Sigmoid colon (tissue), 6 donors: ENCODE measurements at regions not wholly inside any gene's neighbourhood (a gene's known extent, or its start where the extent isn't known, plus 50 kb on each side); places are given as distances from the start of the nearest gene placed in this dataset.

Experiments
- DNase-seq: peaks from one replicate; pipeline ENCODE4 v3.0.0-alpha.2; 2019
- H3K27ac ChIP-seq, 4 donors: fragments of 200-600 bp; sonication (generic); one replicate each; pipeline ENCODE4 v1.5.1; 2016 to 2019; ENCODE audit warnings: mild to moderate bottlenecking in 1 of 4
- H3K27me3 ChIP-seq, 3 donors: fragments of 200-600 bp; sonication (generic); one replicate each; pipeline ENCODE4 v1.5.1; 2019; ENCODE audit warnings: mild to moderate bottlenecking in 1 of 3
- H3K36me3 ChIP-seq, 4 donors: fragments of 200-600 bp; sonication (generic); one replicate each; pipeline ENCODE4 v1.5.1; 2016 to 2019
- H3K4me1 ChIP-seq, 4 donors: fragments of 200-600 bp; sonication (generic); one replicate each; pipeline ENCODE4 v1.5.1; 2017 to 2019
- H3K4me3 ChIP-seq, 4 donors: fragments of 200-600 bp; sonication (generic); one replicate each; pipeline ENCODE4 v1.5.1; 2017 to 2019; ENCODE audit warnings: mild to moderate bottlenecking in 2 of 4, moderate library complexity in 1 of 4
- H3K9me3 ChIP-seq, 4 donors: fragments of 200-600 bp in 3 of 4; sonication (generic) in 3 of 4; one replicate each; pipeline versions ENCODE4 v1.5.1 to v1.6.1; 2013 to 2019
- CTCF ChIP-seq, 4 experiments: fragments of 450-650 bp in 3 of 4; fragments of 200-600 bp in 1 of 4; IDR thresholded peaks; one replicate each; pipeline ENCODE4 v1.5.1; 2016 to 2019; ENCODE audit warnings: antibody characterized with exemption in 4 of 4, mild to moderate bottlenecking in 3 of 4, moderate library complexity in 2 of 4
- EP300 ChIP-seq, 4 donors: sonication (generic); formaldehyde crosslinking; IDR thresholded peaks; one replicate each; pipeline ENCODE4 v1.6.1; 2017; ENCODE audit warnings: antibody characterized with exemption in 4 of 4
- POLR2A ChIP-seq, 2 donors: fragments of 450-650 bp; IDR thresholded peaks; one replicate each; pipeline ENCODE4 v1.6.1; 2016; ENCODE audit warnings: antibody characterized with exemption in 2 of 2, mild to moderate bottlenecking in 2 of 2, moderate library complexity in 2 of 2
- POLR2AphosphoS5 ChIP-seq, 4 donors: sonication (generic); formaldehyde crosslinking; IDR thresholded peaks; one replicate each; pipeline ENCODE4 v1.6.1; 2017; ENCODE audit warnings: antibody characterized with exemption in 4 of 4
- WGBS, 2 donors: extraction: QIAGEN DNeasy Blood & Tissue Kit; methylation state at CpG; one replicate each; pipeline ENCODE4 v1.1.7; 2013; 5-methylcytosine and 5-hydroxymethylcytosine counted together
- intact Hi-C: fragments of 100-400 bp; cut with DNase I; formaldehyde crosslinking; loops from one replicate; pipeline ENCODE4 v1.15.1; 2023
- donor health status: healthy with polysubstance abuse.
- donor health status: healthy.

- 87 to 91% methylated on average over 3 of the region's 3 CpGs for WGBS, 2 donors
- intact Hi-C loops: no loop called here
Observed at GRCh38 chr13:61760102-61760501, 344.5 kb upstream of the PCDH20 start.

GRCh38 chr13:61756031-61756430 is 340.4 kb upstream of the PCDH20 start:
- Histone ChIP-seq H3K27ac (no peak overlapping the region), H3K4me1 (no peaks in the 10 kb centered on the region), H3K27me3 (no peaks in the 10 kb centered on the region), H3K4me3 (no peak overlapping the region), H3K36me3 (no peaks in the 10 kb centered on the region), H3K9me3 (peaks cover 0 to 9% (median under 1%) of the 10 kb centered on the region in 4 donors)
- intact Hi-C loops: no loop called here
- 52 to 68% methylated on average over 1 of the region's 1 CpG for WGBS, 2 donors
- no peak for TF ChIP-seq POLR2AphosphoS5 (IDR thresholded peaks at IDR 0.05)
- no peak for TF ChIP-seq CTCF (IDR thresholded peaks at IDR 0.05)
- TF ChIP-seq EP300 (IDR thresholded peaks at IDR 0.05): no peak
- TF ChIP-seq POLR2A (IDR thresholded peaks at IDR 0.05): no peak
- no peak for DNase-seq

More at GRCh38 chr13:61760102-61760501, 344.5 kb upstream of the PCDH20 start:
- Histone ChIP-seq H3K4me1 (no peaks in the 10 kb centered on the region), H3K27ac (no peak overlapping the region), H3K9me3 (peaks cover 0 to 9% (median 3%) of the 10 kb centered on the region in 4 donors), H3K36me3 (no peaks in the 10 kb centered on the region), H3K4me3 (no peak overlapping the region), H3K27me3 (no peaks in the 10 kb centered on the region)
- DNase-seq: no peak
- TF ChIP-seq POLR2AphosphoS5 (IDR thresholded peaks at IDR 0.05) (no peak), EP300 (IDR thresholded peaks at IDR 0.05) (no peak), CTCF (IDR thresholded peaks at IDR 0.05) (no peak), POLR2A (IDR thresholded peaks at IDR 0.05) (no peak)

DNA sequence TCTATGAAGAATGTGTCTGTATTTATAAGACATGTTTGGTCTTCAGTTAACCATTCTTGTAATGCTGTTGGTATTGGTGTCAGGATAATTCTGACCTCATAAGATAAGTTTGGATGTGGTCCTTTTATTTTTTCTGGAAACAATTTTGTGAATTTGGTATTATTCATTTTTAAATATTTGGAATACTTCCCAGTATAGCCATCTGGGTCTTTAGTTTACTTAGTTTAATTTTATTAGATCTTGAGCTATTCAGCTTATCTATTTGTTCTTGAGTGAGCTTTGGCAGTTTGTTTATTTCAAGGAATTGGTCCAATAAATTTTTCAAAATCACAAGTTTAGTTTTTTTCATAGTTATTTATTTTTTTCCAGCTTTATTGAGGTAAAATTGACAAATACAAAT is 335.4 kb upstream of the PCDH20 start:
- intact Hi-C loops: no loop called here
- no peaks in the 10 kb centered on the region for H3K4me1 ChIP-seq
- TF ChIP-seq POLR2A (IDR thresholded peaks at IDR 0.05) (no peak), EP300 (IDR thresholded peaks at IDR 0.05) (no peak), POLR2AphosphoS5 (IDR thresholded peaks at IDR 0.05) (no peak), CTCF (IDR thresholded peaks at IDR 0.05) (no peak)

GRCh38 chr13:61738236-61738750 is 322.6 kb upstream of the PCDH20 start:
- no peak for DNase-seq
- Histone ChIP-seq H3K27me3 (no peaks in the 10 kb centered on the region), H3K4me1 (no peaks in the 10 kb centered on the region), H3K4me3 (no peak overlapping the region), H3K27ac (no peak overlapping the region), H3K9me3 (no peaks in the 10 kb centered on the region), H3K36me3 (no peaks in the 10 kb centered on the region)
- no peak for TF ChIP-seq POLR2A (IDR thresholded peaks at IDR 0.05)
- 83 to 84% methylated on average over 2 of the region's 2 CpGs for WGBS, 2 donors
- intact Hi-C loops: no loop called here

More for the DNA sequence above, 335.4 kb upstream of the PCDH20 start:
- Histone ChIP-seq H3K9me3 (peaks cover 0 to 6% (median 0%) of the 10 kb centered on the region in 4 donors), H3K4me3 (no peak overlapping the region), H3K36me3 (no peaks in the 10 kb centered on the region), H3K27ac (no peak overlapping the region), H3K27me3 (no peaks in the 10 kb centered on the region)
- DNase-seq: no peak

- Histone ChIP-seq H3K36me3 (no peaks in the 10 kb centered on the region), H3K4me1 (no peaks in the 10 kb centered on the region), H3K4me3 (no peak overlapping the region), H3K27ac (no peak overlapping the region), H3K27me3 (no peaks in the 10 kb centered on the region), H3K9me3 (no peaks in the 10 kb centered on the region)
- intact Hi-C loops: no loop called here
- no peak for DNase-seq
- WGBS, 2 donors: 37 to 67% methylated on average over 1 of the region's 1 CpG
- no peak for TF ChIP-seq CTCF (IDR thresholded peaks at IDR 0.05)
- TF ChIP-seq EP300 (IDR thresholded peaks at IDR 0.05): no peak
- TF ChIP-seq POLR2A (IDR thresholded peaks at IDR 0.05): no peak
- TF ChIP-seq POLR2AphosphoS5 (IDR thresholded peaks at IDR 0.05): no peak
Observed at GRCh38 chr13:61734683-61735082, 319.0 kb upstream of the PCDH20 start.
